Fibroblast of skin of right quadriceps (primary cell): ENCODE measurements at regions not wholly inside any gene's neighbourhood (a gene's known extent, or its start where the extent isn't known, plus 50 kb on each side); places are given as distances from the start of the nearest gene placed in this dataset.

Source experiments
- DNase-seq: peaks from one replicate; pipeline ENCODE4 v3.0.0-alpha.2; 2013

DNA sequence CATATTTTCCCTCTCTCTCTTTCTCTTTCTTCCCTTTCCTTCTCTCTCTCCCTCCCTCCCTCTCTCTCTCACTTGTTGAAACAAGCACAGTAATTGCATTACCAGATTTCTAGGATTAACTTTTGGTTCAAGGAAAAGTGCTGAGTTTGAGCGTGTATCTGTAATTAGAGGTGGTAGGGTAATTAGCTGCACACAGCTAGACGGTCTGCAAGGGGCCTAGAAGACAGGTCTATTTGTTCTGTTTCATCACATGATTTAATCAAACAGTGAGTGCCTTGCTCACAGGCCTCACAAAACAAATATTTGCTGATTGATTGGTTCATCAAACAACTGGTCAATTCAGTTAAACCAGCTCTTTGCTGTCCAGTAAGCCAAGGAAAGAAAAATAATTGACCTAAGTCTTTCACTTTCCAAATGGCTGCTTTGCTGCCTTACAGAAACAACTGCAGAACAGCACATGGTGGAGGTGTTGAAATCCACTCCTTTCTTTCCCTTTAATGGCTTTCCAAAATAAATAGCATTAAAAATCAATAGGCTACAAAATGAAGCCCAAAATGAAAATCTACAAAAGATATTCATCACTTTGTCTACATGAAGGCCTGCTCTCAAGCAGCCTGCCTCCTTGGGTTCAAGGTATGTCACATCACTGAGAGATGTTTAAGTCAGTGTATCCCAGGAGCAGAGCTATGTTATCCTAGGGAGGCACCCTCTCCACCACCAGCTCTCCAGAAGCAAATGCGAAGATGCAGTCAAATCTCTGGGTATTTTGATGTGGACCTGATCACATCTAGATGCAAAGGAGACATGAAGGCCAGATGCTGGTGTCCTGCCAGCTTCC, 264.4 kb upstream of the SIX2 start:
- DNase-seq = no peak

DNA sequence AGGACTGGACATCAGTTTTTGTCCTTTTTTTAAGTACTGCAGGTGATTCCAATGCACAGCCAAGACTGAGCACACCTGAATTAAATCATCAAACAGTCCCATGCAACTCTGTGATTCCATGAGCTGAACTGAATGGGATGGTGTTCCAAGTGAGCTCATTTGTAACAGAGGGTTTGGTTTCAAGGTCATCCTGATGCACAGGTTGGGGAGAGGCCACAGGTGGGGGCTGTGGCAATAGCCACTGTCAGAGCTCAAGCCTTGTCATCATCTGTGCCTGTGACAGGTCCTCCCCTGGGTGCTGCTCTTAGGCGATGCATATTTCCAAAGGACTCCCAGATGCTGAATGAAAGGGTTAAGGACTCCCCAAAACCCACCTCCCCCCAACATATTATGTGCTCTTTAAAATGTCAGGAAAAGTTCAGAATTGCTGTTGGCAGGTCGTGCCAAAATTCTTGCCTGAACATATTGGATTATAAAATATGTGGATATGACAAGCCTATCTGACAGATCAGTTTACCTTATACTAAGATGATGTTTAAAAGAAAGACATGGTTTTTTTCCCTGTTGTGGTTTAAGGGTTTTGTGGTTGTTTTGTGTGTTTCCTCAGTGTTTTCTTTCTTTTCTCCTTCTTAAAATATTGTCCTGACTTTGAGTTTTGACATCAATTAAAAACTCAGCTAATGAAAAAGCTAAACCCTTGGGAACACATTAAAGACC, 263.5 kb upstream of the SIX2 start:
- no peak for DNase-seq

DNA sequence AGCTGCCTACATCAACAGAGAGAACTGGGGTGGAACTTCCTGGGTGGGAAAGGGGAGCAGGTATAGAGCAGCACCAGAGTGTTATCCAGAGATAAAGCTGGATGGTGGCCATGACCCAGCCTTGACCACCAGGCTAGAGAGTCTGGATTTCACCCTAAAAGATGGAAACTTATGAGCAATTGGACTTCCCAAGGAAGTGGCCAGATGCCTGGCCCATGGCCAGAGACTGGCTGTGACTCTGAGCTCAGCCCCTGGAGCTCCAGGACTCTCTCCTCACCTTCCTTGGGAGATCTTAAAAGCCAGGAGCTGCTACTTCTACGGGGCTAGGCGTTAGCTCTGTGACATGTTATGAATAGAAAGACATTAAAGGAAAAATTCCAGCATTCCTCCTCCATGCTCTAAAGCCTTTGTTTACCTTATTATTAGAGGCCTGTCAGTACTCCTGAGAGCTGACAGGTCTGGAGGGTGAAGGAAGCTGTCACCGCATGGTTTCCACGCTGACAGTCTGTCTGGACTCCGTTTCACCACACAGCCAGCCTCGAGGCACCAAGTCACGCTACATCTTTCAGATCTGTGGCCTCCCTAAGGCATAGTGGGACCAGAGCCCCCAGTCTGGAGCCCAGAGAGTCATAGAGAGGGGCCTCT, 260.0 kb upstream of the SIX2 start:
- DNase-seq = no peak

DNA sequence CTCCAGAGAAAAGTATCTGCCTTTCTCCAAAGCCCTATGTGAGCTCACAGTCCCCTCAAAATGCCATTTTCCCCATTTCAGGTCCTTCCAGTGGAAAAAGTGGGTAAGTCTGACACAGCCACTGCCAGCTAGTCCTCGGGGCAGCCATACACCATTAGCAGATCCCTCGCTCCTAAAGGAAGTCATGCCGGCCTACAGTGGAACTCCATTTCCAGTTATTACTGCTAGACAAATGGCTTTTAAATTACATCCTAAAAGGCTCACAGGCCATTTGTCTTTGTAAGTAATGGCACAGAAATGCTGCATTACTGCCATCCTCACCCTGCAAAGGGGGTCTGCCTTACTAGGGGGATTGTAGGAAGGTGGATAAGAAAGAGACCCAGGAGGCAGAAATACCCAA, 259.4 kb upstream of the SIX2 start:
- DNase-seq = no peak

DNA sequence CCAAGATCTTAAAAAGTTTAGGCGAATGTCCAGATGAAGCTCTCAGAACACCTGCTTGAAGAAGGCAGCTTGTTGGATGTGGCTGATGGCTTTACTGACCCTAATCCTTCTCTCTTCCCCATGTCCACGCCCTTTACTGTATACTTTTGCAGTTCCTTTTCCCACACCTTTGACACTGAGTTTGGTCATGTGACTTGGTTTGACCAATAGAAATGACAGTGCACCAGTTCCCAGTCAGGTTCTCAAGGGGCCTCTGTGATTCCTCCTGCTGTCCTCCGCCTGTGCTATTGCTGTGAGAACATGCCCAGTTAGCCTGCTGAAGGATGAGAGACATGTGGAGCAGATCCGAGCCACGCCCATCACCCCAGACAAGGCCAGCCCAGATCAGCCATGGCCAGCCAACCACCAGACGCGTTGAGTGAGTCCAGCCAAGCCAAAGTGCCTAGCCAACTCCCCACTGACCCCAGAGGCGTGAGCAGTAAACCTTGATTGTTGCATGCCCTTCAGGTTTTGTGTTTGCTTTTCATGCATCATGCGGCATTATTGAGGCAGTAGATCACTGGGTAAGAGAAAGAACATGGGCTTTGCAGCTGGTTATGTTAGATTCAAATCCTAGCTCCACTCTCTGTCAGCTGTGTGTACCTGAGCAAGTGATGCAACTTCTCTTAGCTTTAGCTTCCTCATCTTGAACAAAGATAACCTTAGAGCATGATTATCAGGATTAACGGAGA, 258.0 kb upstream of the SIX2 start:
- no peak for DNase-seq

DNA sequence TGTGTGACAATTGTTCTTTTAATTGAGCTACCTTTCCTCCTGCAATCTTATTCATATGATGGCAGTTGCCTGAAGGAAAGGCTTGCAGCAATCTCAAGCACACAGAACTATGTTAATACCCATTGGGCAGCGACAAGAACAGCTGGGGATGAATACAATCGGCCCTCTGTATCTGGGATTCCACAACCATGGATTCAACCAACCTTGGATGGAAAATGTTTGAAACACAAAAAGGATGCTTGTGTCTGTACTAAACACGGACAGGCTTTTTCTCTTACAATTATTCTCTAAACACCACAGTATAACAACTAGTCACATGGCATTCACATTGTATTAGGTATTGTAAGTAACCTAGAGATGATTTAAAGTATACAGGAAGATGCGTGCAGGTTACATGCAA, 256.1 kb upstream of the SIX2 start:
- DNase-seq = no peak

DNA sequence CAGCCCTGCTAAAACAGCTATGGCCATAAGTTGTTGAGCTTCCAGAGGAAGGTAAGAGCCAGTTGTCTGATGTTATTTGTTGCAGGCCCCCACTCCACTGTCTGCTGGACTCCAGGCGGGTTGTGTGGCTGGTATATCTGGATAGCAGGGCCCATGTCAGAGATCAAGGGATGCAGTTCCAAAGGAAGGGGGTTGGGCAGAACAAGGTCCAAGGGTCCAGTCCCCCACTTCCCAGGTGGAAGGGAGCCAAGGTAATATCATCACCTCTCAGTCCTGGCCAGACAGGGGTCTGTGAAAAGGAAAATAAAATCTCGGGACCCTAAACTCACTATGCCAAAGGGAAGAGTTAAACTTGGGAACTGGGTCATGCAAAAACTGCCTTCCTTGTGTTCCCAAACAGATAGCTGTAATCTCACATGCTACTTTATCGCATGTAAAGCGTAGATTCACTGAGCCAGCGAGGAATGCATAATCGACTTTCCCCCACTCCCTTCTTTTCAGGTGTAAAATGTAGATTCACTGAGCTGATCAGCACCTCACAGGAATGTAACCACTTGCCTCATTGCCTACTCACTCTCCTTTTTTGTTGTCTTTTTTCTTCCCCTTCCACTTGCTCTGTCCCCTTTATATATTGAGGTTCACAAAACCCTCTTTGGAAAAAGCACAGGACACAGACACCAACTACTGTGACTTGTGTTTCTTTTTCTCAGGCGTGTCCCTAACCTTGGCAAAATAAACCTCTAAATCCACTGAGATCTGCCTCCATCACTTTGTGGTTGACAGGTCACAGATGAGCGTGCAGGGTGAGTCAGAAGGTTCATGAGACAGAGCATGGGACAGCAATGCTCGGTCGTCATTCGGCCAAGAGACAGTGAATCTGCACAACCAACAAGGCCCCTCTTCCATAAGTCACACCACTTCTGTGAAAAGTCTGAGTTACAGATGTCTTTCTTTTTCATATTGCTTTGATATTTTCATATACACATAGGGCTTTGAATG, 255.3 kb upstream of the SIX2 start:
- DNase-seq = no peak

DNA sequence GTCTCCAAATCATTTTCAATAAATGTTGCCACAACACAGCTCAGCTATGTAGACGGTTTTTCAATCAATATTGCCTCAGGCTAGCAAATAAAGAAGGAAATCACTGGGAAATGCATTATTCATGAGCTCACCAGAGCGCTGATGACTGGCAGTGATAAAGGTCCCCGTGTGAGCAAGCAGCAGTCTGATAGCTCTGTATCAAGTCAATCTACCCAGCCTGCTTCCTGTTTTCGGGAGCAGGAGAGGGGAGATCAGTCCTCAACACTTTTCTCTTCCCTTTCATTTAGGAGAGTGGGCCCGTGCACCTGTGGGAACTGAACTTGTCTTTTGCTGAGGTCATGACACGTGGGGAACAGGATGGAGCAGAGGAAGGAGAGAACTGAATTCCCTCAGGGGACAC, 253.9 kb upstream of the SIX2 start:
- DNase-seq = no peak

DNA sequence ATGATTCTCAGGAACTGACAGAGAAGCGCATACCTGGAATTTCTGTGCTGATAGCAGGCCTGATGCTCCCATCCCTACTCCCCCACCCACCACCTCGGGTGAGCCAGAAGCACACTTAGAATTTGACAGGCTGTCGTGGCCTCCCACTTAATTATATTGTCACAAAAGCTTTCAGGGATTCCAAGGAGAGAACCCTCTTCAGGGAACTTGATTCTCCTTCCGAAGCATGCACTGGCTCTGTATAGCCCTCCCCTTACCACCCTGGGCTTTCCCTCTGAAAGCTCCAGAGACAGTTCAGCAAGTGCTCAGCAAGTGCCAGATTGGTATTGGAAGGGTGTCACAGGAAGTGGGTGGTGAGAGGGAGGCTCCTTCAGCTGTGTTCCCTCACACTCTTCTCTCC, 252.5 kb upstream of the SIX2 start:
- no peak for DNase-seq

DNA sequence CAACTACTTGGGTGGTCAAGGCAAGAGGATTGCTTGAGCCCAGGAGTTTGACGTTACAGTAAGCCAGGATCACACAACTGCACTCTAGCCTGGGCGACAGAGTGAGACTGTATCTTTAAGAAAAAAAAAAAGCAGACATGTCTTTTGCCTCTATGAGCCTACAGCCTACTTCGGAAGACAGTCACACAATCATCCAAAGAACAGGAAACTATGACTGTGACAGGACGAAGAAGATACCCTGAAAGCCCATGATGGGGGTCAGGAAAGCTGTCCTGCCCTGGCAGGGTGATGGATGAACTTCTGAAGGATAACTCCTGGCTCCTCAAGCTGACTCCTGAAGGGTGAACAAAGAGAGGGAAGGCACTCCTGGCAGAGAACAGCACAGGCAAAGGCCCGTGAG, 251.7 kb upstream of the SIX2 start:
- DNase-seq = no peak

DNA sequence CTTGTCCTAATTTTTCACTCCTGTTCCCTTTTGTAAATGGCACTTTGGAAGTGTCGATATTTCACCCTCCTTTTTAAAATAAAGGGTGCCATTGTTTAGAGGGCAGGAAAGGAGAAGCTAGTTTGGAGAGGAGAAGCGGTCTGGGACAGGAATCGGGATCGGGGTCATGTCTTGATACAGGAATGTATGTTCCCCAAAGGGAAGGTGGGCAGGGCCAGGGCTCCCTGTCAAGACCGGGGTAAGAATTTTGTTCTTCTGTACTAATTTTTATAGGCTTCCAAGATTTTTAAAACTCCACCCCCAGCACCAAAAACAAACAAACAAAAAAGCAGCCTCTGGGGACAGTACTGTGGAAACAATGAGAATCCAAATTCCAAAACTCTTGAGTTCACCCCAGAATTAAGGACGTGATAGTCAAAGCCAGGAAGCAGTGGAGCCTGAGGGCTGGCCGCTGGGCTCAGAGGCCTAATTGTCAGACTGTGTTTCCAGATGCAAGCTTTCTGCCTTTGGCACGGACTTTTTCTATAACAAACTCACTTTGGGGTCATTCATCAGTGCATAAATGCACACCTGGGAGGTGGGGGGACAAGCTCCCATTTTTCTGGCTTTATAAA, 250.4 kb upstream of the SIX2 start:
- DNase-seq = no peak

DNA sequence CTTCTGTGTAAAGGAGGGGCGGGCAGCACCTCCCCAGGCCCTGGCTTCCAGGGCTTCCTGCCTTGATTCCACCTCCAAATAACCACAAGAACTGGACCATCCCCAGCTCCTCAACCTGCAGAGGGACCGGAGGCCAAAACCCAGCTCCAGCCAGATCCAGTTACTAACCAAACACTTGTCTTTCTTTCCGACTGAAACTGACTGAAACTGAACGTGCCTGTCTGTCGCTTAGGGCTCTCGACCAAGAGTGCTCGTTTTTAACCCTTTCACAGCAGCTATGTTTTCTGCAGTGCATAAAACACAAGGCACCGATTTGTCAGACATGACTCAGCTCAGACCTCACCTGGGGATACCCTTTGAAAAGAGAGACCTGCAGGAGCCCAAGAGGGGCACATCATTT, 249.9 kb upstream of the SIX2 start:
- DNase-seq = no peak

DNA sequence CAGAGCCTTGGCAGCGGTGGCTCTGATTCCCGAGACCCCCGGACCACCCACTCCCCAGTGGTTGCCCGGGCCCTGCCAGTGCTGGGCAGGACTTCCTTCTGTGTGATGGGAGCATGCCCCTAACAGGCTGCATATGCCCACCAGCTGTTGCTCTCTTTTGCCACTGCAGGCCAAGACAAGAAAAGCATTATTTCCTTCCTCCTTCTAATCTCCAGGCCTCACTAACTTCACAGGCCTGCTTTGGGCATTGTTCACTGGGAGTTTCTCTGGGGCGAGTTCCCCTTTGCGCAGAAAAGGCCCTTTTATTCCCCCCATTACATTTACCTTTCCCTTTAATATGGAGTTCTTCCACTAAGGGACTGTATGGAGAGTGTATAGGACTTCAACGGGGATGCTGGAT, 249.1 kb upstream of the SIX2 start:
- DNase-seq = no peak

DNA sequence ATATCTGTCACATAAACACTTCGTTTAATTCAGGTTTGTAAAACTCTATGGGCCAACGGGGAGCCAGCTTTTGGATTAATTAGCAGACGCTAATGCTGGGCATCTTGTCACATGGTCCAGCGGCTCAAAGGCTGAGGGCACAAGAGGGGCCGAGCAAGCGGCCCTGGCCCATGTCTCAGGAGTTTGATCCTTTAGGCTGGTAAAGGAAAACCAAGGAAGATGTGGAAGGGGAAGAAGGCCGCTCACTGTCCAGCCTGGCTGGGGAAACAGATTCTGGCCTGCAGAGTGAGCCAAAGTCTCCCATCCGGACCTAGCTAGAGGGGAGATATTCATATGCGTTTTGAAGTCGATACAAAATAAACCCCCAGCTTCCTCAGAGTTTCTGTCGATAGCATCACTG, 248.6 kb upstream of the SIX2 start:
- no peak for DNase-seq

DNA sequence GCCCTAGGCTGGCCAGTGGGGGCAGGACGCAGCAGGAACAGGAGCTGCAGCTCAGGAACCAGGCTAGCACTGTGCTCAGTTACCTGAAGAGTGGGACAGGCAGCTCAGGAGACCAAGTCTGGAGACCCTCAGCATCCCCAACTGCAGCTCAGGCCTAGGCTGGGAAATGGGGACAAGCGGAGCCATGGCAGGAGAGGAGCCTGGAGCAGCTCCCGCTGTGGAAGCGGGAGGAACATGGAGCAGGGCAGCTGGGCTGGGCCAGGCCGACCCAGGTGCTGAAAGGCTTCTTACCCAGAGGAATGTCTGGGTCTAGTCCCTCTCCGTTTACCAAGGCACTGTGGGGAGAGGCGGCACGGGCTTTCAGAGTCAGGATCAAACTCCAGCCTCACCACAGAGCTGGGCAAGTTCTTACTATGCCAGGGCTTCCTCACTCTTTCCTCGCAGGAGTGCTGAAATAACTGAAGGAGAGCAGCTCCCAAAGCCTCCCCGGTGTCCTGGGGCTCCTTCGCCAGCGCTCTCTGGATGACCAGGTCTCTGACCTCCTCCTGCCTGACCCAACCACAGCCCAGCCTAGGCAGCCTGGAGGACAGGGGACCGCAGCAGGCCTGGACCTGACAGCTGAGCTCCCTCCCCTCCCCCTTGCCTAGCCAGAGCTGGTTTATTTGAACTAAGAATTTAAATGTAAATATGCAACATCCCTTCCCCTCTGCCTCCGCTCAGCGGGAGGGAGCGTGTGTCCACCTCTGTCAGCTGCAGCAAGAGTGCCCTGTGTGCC, 247.8 kb upstream of the SIX2 start:
- DNase-seq = no peak

DNA sequence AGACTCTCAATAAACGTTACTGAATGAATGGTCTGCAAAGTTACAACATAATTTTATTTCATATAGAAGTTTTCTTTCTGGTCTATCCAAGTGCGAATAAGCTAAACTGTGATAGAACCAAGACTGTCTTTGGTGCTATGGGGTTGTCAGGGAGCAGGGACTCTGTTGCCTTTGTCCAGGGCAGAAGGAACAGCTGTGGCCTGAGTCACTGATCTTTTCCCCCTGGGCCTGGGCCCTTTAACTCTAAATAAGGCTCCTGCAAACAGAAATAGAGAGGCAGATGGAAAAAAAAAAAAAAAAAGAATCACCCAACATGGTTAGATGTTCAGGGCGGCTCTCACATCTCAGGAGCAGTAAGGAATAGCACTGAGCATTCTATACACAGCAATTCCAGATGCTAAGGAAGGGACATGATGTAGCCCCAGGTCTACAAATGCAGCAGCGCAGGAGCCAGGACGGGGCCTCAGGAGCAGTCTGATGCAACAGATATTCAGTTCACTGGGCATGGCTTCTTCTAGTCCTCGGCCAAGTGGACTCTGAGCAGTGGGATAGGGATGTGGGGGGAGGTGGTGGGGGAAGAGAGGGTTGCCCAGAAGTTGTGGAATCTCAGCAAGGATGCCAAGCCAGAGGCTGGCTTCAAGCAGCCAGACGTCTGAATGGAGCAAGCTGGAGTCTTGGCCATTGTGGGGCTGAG, 247.1 kb upstream of the SIX2 start:
- no peak for DNase-seq

DNA sequence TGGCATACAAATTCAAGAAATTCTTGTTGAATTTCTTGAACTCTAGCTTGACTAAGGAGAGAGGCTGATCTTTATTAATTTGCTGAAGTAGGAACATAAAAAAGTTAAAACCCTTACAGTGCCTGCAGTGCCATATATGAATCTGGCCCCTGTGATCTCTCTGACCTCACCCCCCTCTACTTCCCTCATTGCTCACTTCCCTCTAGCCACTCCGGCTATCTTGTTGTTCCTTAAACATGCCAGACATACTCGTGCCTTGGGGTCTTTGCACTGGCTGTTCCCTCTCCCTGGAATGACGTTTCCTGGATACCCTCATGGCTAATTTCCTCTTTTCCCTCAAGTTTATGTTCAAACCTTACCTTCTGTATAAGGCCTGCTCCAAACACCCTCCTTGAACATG, 246.3 kb upstream of the SIX2 start:
- DNase-seq = no peak

DNA sequence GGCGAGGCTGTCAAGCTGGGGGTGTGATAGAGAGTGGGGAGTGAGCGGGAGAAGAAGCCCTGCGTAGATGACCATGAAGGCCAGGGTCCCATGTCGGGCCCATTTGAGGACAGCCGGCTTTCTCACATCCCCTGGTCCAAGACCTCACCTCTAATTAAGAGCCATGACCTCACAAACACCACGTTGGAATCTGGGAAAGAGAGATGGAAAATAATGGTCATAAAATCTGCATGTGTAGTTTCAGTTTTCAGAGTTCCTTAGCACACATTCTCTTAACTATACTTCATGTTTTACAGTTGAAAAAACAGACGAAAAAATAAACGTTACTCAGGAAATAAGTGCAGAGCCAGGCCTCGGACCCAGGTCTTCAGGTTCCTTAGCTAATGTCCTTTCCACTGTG, 244.8 kb upstream of the SIX2 start:
- no peak for DNase-seq

DNA sequence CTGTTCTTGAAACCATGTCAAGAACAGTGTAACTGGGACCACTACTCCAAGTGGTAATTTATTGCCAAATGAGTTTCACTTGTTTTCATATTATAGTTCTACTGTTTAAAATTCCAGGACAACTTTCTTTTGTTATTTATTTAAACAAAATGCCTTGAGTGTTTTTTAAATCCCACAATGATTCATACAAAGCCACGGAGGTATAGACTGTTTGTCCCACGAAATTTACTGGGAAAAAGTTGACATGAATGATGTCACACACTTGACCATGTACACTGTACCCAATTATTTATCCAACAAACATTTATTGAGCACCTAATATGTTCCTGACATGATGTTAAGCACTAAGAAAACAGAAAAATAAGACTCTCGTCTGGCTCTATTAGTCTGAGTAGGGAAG, 243.9 kb upstream of the SIX2 start:
- DNase-seq = no peak

DNA sequence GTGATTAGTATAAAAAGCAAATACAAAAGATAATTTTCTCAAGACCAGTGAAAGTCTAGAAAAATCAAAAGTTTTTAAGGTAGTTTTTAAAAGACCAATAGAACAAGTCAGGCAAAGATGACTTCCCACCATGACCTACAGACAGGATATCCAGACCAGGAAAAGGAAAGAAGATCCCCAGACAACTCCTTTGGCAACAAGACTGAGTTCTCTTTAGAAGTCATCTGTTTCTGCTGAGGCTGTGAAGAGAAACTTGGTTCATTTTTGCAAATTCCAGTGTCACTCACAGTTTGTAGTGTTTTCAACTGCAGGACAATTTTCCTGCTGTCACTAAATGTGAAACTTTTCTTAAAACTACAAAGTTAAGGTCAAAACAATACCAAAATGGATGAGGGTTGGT, 240.9 kb upstream of the SIX2 start:
- no peak for DNase-seq
